H54 (cell line): ENCODE measurements at regions not wholly inside any gene's neighbourhood (a gene's known extent, or its start where the extent isn't known, plus 50 kb on each side); places are given as distances from the start of the nearest gene placed in this dataset.

ENCODE experiments used
- DNase-seq: peaks from one replicate; pipeline ENCODE4 v3.0.0; 2011; ENCODE audit warnings: low spot score, mixed read lengths; ENCODE audit not compliant: insufficient read length
- FAIRE-seq: peaks from 3 replicates; lab custom pipeline; 2011; peaks lifted over from hg19 to GRCh38; lab: Jason Lieb, UNC
- POLR2A ChIP-seq: IDR thresholded peaks from 2 replicates; pipeline ENCODE4 v1.6.1; 2011; ENCODE audit warnings: low read depth, mild to moderate bottlenecking, low read length

DNA sequence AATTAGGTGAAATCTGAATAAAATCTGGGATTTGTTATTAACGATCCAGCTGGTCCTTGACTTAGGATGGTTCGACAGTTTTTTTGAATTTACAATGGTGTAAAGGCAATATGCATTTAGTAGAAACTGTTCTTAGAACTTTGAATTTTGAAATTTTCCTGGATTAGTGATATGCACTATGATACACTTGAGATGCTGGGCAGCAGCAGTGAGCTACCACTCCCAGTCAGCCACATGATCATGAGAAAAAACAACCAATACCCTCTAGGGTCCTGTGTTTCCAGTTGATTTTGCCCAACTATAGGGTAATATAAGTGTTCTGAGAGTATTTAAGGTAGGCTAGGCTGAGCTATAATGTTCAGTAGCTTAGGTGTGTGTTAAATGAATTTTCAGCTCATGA lies 303.7 kb downstream of the GPAT3 start:
- no peak for FAIRE-seq
- DNase-seq = no peak
- TF ChIP-seq POLR2A = no peak

- TF ChIP-seq POLR2A = no peak
- DNase-seq (no peak), FAIRE-seq (no peak)
These were observed 301.9 kb downstream of the GPAT3 start for GRCh38 chr4:83837614-83838308.

- FAIRE-seq = no peak
- no peak for TF ChIP-seq POLR2A
- DNase-seq = no peak
These were observed 298.0 kb downstream of the GPAT3 start for GRCh38 chr4:83833920-83834319.

DNA sequence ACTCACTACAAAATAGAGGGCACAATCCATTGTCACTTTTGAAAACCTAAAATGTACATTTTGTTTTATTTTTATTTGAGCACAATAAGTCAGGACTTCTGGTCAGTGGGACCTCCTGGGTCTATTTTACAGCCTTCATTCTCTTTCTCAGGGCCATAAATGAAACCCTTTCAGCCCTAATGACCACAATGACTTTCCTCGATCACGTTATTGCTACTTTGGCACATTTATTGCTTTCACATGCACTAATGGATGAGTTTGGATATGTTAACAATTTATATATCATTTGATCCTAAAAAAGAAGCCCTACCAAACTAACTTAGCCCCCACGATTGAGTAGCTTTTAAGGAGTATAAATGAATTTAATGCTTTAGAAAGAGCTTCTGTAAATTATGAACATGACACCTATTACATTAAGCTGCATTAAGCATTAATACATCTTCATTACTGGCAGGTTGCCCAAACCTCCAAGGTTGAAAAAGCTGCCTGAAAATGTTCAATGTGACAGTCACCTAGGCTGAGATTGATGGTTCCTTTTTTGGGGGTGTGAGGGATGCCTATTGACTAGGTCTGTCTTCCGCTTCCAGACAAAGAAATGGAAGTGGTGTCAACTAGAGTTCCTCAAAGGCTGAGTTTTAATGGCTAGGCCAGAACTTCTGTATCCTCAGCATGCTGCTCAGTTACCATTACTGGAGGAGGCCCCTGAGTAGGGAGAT lies 296.4 kb downstream of the GPAT3 start:
- no peak for DNase-seq
- FAIRE-seq = no peak
- no peak for TF ChIP-seq POLR2A

GRCh38 chr4:83831588-83831987 lies 295.7 kb downstream of the GPAT3 start:
- DNase-seq (no peak), FAIRE-seq (no peak)
- TF ChIP-seq POLR2A = no peak

DNA sequence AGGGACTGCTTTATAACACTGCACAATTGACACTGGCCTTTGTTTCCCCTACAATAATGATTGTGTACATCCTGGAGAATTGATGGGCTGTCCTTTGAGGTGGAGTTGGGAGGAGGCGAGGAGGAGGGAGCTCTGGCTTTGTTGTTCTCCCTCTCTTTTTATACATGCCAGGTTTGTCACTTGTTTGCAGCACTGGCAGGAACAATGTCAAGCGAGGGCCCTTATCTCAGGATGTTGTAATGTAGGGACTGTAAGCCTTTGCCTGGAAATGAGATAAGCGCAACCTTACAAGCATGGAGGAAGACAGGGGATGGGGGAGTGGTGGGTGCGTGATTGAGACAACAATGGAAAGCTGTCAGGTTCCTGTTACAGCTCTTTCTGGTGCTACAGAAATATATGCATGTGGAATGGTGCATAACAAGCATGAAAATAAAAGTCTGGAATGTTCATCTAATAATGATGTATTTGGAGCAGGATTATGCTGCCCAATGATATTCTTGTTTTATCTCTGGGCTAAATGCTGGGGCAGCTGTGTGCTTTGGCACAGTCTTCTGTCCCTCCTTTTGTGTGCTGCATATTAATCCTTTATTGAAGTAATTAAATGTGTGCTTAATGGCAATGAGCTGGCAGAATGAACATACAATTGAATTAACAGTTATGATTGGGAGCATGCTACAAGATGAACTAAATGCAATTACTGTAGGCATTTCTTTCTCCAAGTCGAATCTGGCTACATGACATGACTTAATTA lies 294.4 kb downstream of the GPAT3 start:
- FAIRE-seq (no peak), DNase-seq (no peak)
- TF ChIP-seq POLR2A = no peak

DNA sequence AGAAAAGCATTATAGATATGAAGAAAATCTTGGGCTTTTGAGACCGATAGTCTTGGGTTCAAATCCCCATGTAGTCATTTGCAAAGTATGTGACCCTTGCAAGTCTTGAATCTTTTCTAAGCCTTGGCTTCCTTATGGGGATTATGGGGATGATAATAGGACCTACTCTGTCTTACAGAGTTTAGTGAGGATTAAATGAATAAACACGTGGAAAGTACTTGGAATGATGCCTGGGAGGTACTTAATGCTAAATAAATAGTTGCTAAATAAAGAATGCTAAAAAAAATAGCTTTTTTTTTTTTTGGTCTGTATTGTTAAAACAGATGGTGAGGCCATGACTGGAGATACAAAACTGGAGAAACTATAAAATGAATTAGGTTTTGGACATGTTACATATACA lies 292.7 kb downstream of the GPAT3 start:
- FAIRE-seq (no peak), DNase-seq (no peak)
- TF ChIP-seq POLR2A = no peak

- DNase-seq (no peak), FAIRE-seq (no peak)
- no peak for TF ChIP-seq POLR2A
These were observed 285.6 kb downstream of the GPAT3 start for GRCh38 chr4:83821493-83821892.

- TF ChIP-seq POLR2A = no peak
- FAIRE-seq = no peak
- DNase-seq = no peak
These were observed 283.7 kb downstream of the GPAT3 start for GRCh38 chr4:83819582-83819981.

GRCh38 chr4:83810428-83810827 lies 274.5 kb downstream of the GPAT3 start:
- DNase-seq (no peak), FAIRE-seq (no peak)
- no peak for TF ChIP-seq POLR2A

- no peak for DNase-seq
- no peak for TF ChIP-seq POLR2A
- no peak for FAIRE-seq
These were observed 273.7 kb downstream of the GPAT3 start for GRCh38 chr4:83809581-83809980.

- DNase-seq = no peak
- no peak for FAIRE-seq
- no peak for TF ChIP-seq POLR2A
These were observed 257.6 kb downstream of the GPAT3 start for GRCh38 chr4:83793481-83793880.

GRCh38 chr4:83785891-83786290 lies 250.0 kb downstream of the GPAT3 start:
- FAIRE-seq (no peak), DNase-seq (no peak)
- no peak for TF ChIP-seq POLR2A

DNA sequence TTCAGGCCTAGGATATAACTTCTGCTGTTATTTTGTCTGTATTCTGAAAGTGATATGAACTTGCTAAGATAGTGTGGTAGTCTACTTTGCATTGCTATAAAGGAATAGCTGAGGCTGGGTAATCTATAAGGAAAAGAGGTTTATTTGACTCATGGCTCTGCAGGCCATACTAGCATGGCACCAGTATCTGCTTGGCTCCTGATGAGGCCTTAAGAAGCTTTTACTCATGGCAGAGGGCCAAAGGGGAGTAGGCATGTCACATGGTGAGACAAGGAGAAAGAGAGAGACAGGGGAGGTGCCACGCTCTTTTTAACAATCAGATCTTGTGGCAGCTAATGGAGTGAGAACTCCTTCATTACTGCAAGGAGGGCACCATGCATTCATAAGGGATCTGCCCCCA lies 247.3 kb downstream of the GPAT3 start:
- DNase-seq (no peak), FAIRE-seq (no peak)
- TF ChIP-seq POLR2A = no peak

DNA sequence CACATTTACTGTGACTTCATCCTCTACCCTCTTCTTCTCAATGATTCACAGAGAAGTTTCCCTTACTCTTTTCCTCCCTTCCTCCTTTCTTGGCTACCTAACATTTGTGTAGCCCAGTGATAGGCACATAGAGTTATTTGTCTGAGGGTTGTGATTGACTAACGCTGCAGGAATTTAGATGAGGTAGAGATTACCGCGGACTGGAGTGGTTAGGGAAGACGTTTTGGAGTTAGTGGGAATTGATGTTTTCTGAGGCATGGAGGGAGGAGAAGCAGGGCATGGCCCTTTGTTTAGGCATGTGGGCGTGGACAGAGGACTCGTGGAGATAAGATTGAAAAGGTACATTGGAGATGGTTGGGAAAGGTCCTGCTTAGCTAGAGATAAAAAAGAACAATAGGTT lies 246.7 kb downstream of the GPAT3 start:
- TF ChIP-seq POLR2A = no peak
- FAIRE-seq = no peak
- no peak for DNase-seq
